Activated naive CD4-positive, alpha-beta T cell treated with anti-CD3 and anti-CD28 coated beads, Interleukin-2, amount 50 U/mL, for 72 hours (primary cell): ENCODE measurements at regions not wholly inside any gene's neighbourhood (a gene's known extent, or its start where the extent isn't known, plus 50 kb on each side); places are given as distances from the start of the nearest gene placed in this dataset.

Experiments
- ATAC-seq, 2 donors: fragments of 150-1000 bp; cut with Tn5 transposase; 2 replicates each; pipeline ENCODE4 v1.10.0; 2021; ENCODE audit warnings: mild to moderate bottlenecking in 2 of 2, moderate library complexity in 2 of 2
- DNase-seq, 2 donors: peaks; one replicate each; pipeline ENCODE4 v3.0.0; 2021 to 2022; ENCODE audit warnings: low spot score in 2 of 2
- H3K27ac Mint-ChIP-seq, 2 donors: one replicate each; pipeline ENCODE4 v1.8.0; 2022; ENCODE audit warnings: mild to moderate bottlenecking in 2 of 2, mixed read lengths in 2 of 2
- H3K36me3 Mint-ChIP-seq, 2 donors: one replicate each; pipeline ENCODE4 v1.8.0; 2022; ENCODE audit warnings: mixed read lengths in 2 of 2
- H3K9me3 Mint-ChIP-seq, 2 donors: one replicate each; pipeline ENCODE4 v1.8.0; 2022; ENCODE audit warnings: mixed read lengths in 2 of 2

- DNase-seq (no peak), ATAC-seq (no peak)
- no peak overlapping the region for H3K27ac Mint-ChIP-seq
- no peaks in the 10 kb centered on the region for H3K36me3 Mint-ChIP-seq
- H3K9me3 Mint-ChIP-seq, result no peaks in the 10 kb centered on the region
These were observed 85.4 kb upstream of the RALY start for GRCh38 chr20:33908336-33908735.

- Mint-ChIP-seq H3K36me3 (no peaks in the 10 kb centered on the region), H3K27ac (no peak overlapping the region), H3K9me3 (no peaks in the 10 kb centered on the region)
- ATAC-seq (no peak), DNase-seq (no peak)
These were observed 84.8 kb upstream of the RALY start for GRCh38 chr20:33908868-33909267.

GRCh38 chr20:33909331-33909921 is 84.3 kb upstream of the RALY start:
- no peaks in the 10 kb centered on the region for H3K36me3 Mint-ChIP-seq
- ATAC-seq (no peak), DNase-seq (no peak)
- no peaks in the 10 kb centered on the region for H3K9me3 Mint-ChIP-seq
- H3K27ac Mint-ChIP-seq, result no peak overlapping the region

- no peaks in the 10 kb centered on the region for H3K9me3 Mint-ChIP-seq
- H3K27ac Mint-ChIP-seq, result no peak overlapping the region
- no peak for ATAC-seq
- no peak for DNase-seq
- H3K36me3 Mint-ChIP-seq, result no peaks in the 10 kb centered on the region
These were observed 83.7 kb upstream of the RALY start for GRCh38 chr20:33910056-33910455.

- Mint-ChIP-seq H3K9me3 (no peaks in the 10 kb centered on the region), H3K27ac (no peak overlapping the region), H3K36me3 (no peaks in the 10 kb centered on the region)
- ATAC-seq (no peak), DNase-seq (no peak)
These were observed 83.0 kb upstream of the RALY start for GRCh38 chr20:33910529-33911327.

GRCh38 chr20:33914919-33915318 is 78.8 kb upstream of the RALY start:
- Mint-ChIP-seq H3K9me3 (no peaks in the 10 kb centered on the region), H3K27ac (no peak overlapping the region), H3K36me3 (no peaks in the 10 kb centered on the region)
- DNase-seq, result peak in 1 of 2 donors; percentile 27
- ATAC-seq, result peak; percentile 90

GRCh38 chr20:33915726-33916331 is 77.9 kb upstream of the RALY start:
- no peaks in the 10 kb centered on the region for H3K9me3 Mint-ChIP-seq
- no peaks in the 10 kb centered on the region for H3K36me3 Mint-ChIP-seq
- DNase-seq (peak; percentile 55 to 73), ATAC-seq (peak; percentile 67)
- peak overlapping the region in 1 of 2 donors; percentile 30 for H3K27ac Mint-ChIP-seq

GRCh38 chr20:33916768-33917167 is 76.9 kb upstream of the RALY start:
- H3K27ac Mint-ChIP-seq, result no peak overlapping the region
- DNase-seq, result no peak
- H3K36me3 Mint-ChIP-seq, result no peaks in the 10 kb centered on the region
- no peaks in the 10 kb centered on the region for H3K9me3 Mint-ChIP-seq
- no peak for ATAC-seq

GRCh38 chr20:33917831-33918525 is 75.7 kb upstream of the RALY start:
- ATAC-seq, result no peak
- no peak overlapping the region for H3K27ac Mint-ChIP-seq
- no peaks in the 10 kb centered on the region for H3K36me3 Mint-ChIP-seq
- no peaks in the 10 kb centered on the region for H3K9me3 Mint-ChIP-seq
- DNase-seq, result no peak

- ATAC-seq (no peak), DNase-seq (no peak)
- Mint-ChIP-seq H3K36me3 (no peaks in the 10 kb centered on the region), H3K27ac (no peak overlapping the region), H3K9me3 (no peaks in the 10 kb centered on the region)
These were observed 75.0 kb upstream of the RALY start for GRCh38 chr20:33918662-33919061.

- no peaks in the 10 kb centered on the region for H3K36me3 Mint-ChIP-seq
- H3K9me3 Mint-ChIP-seq, result no peaks in the 10 kb centered on the region
- ATAC-seq (no peak), DNase-seq (no peak)
- no peak overlapping the region for H3K27ac Mint-ChIP-seq
These were observed 74.1 kb upstream of the RALY start for GRCh38 chr20:33919653-33920052.

GRCh38 chr20:33922224-33922623 is 71.5 kb upstream of the RALY start:
- Mint-ChIP-seq H3K36me3 (no peaks in the 10 kb centered on the region), H3K27ac (no peak overlapping the region), H3K9me3 (no peaks in the 10 kb centered on the region)
- ATAC-seq (no peak), DNase-seq (no peak)

GRCh38 chr20:33923740-33924139 is 70.0 kb upstream of the RALY start:
- ATAC-seq, result no peak
- no peaks in the 10 kb centered on the region for H3K36me3 Mint-ChIP-seq
- H3K9me3 Mint-ChIP-seq, result no peaks in the 10 kb centered on the region
- no peak overlapping the region for H3K27ac Mint-ChIP-seq
- DNase-seq, result no peak

- DNase-seq (no peak), ATAC-seq (no peak)
- Mint-ChIP-seq H3K9me3 (no peaks in the 10 kb centered on the region), H3K27ac (no peak overlapping the region), H3K36me3 (no peaks in the 10 kb centered on the region)
These were observed 67.8 kb upstream of the RALY start for GRCh38 chr20:33925867-33926266.

- Mint-ChIP-seq H3K27ac (peak overlapping the region in 1 of 2 donors; percentile 32), H3K36me3 (no peaks in the 10 kb centered on the region), H3K9me3 (no peaks in the 10 kb centered on the region)
- ATAC-seq, result no peak
- no peak for DNase-seq
These were observed 67.3 kb upstream of the RALY start for GRCh38 chr20:33926425-33926824.

- no peaks in the 10 kb centered on the region for H3K9me3 Mint-ChIP-seq
- no peaks in the 10 kb centered on the region for H3K36me3 Mint-ChIP-seq
- H3K27ac Mint-ChIP-seq, result peak overlapping the region in 1 of 2 donors; percentile 10
- no peak for DNase-seq
- no peak for ATAC-seq
These were observed 66.0 kb upstream of the RALY start for GRCh38 chr20:33927724-33928123.

GRCh38 chr20:33929917-33930316 is 63.8 kb upstream of the RALY start:
- Mint-ChIP-seq H3K9me3 (no peaks in the 10 kb centered on the region), H3K27ac (no peak overlapping the region), H3K36me3 (no peaks in the 10 kb centered on the region)
- no peak for DNase-seq
- ATAC-seq, result no peak
